ENCODE measurements at regions not wholly inside any gene's neighbourhood (a gene's known extent, or its start where the extent isn't known, plus 50 kb on each side); places are given as distances from the start of the nearest gene placed in this dataset.

DNA sequence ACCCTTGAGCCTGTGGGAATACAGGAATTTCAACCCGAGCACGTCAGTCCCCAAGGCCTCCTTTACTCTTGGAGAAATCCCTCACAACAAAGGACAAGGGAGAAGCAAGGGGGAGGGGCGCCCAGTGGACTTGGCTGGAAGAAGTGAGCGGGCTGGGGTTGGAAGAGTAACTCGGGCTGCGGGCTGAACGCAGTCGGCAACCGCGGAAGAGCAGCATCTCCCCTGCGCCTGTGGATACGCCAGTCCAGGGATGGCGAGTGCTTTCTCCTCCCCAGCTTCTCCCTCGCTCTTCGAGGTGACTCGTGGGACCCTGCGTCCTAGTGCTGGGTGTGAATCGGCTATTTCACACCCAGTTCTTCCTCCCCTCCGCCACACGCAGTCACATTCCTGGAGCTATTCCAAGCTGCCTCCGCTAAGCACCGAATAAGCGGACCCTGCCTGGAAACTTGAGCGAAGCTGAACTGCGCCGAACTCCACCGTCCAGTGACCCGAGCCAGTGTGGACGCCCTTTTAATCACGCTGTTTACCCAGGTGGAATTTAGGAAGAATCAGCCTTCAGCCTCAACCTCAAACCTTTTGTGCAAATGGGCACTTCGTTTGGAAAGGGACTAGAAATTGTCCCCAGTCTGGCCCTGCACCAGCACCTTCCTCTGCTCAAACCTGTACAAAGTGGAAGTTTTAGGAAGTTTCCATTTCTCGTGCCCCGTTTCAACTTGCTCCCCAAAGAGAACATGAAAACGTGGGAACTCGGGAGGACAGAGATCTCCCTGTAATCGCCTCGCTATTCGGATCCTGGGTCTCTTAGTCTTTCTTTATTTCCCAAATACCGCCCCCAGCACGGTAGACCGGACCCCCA is 64.3 kb upstream of the WDR17 start:
- FAIRE-seq (no peak), DNase-seq (ENCODE audit: extremely low spot score, insufficient read length, low read depth) (no peak)

- FAIRE-seq (no peak), DNase-seq (ENCODE audit: extremely low spot score, insufficient read length, low read depth) (no peak)
Measured at GRCh38 chr4:176002007-176002613, 63.5 kb upstream of the WDR17 start.

DNA sequence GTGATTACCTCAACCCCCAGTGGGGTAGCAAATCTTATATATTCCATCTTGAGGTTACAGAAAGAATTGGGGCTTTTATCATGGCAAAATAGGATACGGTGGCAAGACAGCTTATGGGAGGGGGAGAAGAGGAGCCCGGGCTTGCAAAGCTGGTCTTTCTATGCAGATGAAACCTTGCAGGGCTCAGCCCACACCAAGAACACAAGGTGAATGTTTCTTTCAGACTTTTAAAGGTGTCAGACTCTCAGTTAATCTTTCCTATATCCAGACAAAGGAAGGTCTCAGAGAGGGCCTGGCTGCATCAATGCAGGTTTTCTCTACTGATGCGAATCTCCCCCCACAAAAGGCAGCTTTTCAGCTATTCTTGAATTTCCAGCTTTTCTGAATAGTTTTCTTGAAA is 59.9 kb upstream of the WDR17 start:
- DNase-seq (ENCODE audit: extremely low spot score, insufficient read length, low read depth) (no peak), FAIRE-seq (no peak)

- no peak for FAIRE-seq
- no peak for DNase-seq (ENCODE audit: extremely low spot score, insufficient read length, low read depth)
Measured at GRCh38 chr4:176009254-176009653, 56.4 kb upstream of the WDR17 start.

- no peak for DNase-seq (ENCODE audit: extremely low spot score, insufficient read length, low read depth)
Measured at GRCh38 chr4:176011529-176011928, 54.1 kb upstream of the WDR17 start.

DNA sequence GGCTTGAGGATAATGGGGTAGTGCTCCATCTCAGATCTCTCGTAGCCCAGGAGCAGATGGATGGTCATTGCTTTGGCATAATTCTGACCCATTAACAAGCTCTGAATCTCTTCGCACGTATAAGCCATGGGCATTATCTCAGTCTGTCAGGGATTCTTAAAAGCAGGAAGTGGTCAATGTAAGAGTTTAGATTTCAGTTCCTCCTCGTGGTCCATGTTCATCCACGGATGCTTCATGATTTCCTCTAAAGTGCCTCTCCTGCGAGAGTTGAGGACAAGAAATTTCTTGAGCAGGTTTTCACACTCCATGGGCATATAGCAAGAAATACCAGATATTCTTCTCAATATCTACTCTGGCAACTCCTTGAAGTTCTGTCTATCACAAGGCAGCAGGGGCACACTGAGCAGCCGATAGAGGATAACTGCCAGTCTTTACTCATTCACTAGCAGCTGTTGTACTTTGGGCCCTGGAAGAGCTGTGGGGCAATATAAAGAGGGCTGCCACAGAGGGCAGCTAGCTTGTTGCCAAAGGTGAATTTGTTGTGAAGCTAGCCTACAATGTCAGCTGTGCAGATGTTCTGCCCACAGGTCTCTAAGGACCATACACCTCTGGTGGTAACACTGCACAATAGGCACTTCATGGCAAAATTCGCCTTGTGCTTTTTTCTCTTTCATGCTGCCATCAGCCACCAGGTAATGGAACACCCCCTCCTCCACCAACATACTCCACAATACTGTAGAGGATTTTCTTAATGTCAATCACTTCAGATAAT is 52.0 kb upstream of the WDR17 start:
- DNase-seq (ENCODE audit: extremely low spot score, insufficient read length, low read depth) (no peak), FAIRE-seq (peak; percentile 83)

More at GRCh38 chr4:176011529-176011928, 54.1 kb upstream of the WDR17 start:
- peak; percentile 48 for FAIRE-seq

GRCh38 chr4:176014583-176015108 is 51.0 kb upstream of the WDR17 start:
- no peak for FAIRE-seq

More at GRCh38 chr4:176014583-176015108, 51.0 kb upstream of the WDR17 start:
- no peak for DNase-seq (ENCODE audit: extremely low spot score, insufficient read length, low read depth)

Measured in GM18507 (cell line).